ENCODE measurements at regions not wholly inside any gene's neighbourhood (a gene's known extent, or its start where the extent isn't known, plus 50 kb on each side); places are given as distances from the start of the nearest gene placed in this dataset.

GRCh38 chr4:19375136-19375804 is 876.4 kb upstream of the SLIT2 start:
- Histone ChIP-seq H3K36me3 (ENCODE audit: control insufficient read depth in 2 of 3, insufficient read depth in 3 of 3, low read length in 3 of 3) (no peaks in the 10 kb centered on the region), H3K9me3 (ENCODE audit: control insufficient read depth in 2 of 3, low read length in 3 of 3) (peaks cover 0 to 7% (median 0%) of the 10 kb centered on the region in 3 experiments), H3K27me3 (ENCODE audit: control insufficient read depth in 2 of 2, insufficient read depth in 2 of 2, low read length in 2 of 2) (no peaks in the 10 kb centered on the region), H3K4me1 (ENCODE audit: control insufficient read depth in 2 of 2, insufficient read depth in 2 of 2, low read length in 2 of 2) (no peaks in the 10 kb centered on the region), H3K4me3 (ENCODE audit: low read length) (no peak overlapping the region), H3K27ac (ENCODE audit: low read depth, low read length) (no peak overlapping the region)
- Mint-ChIP-seq H3K36me3 (no peaks in the 10 kb centered on the region), H3K4me1 (no peaks in the 10 kb centered on the region), H3K4me3 (no peak overlapping the region), H3K9me3 (peaks cover 0 to 17% (median 1%) of the 10 kb centered on the region in 11 donors), H3K27me3 (no peaks in the 10 kb centered on the region), H3K27ac (no peak overlapping the region)
- ATAC-seq, result no peak
- POLR2A ChIA-PET, result no interaction called here
- DNase-seq, result no peak
- CTCF ChIA-PET, result no interaction called here
- intact Hi-C loops (cut with micrococcal nuclease), result no loop called here

- DNase-seq (no peak), ATAC-seq (no peak)
- intact Hi-C loops (cut with micrococcal nuclease), result no loop called here
- Histone ChIP-seq H3K27ac (ENCODE audit: low read depth, low read length) (no peak overlapping the region), H3K36me3 (ENCODE audit: control insufficient read depth in 2 of 3, insufficient read depth in 3 of 3, low read length in 3 of 3) (no peaks in the 10 kb centered on the region), H3K4me3 (ENCODE audit: low read length) (no peak overlapping the region), H3K9me3 (ENCODE audit: control insufficient read depth in 2 of 3, low read length in 3 of 3) (peaks cover 0 to 7% (median 0%) of the 10 kb centered on the region in 3 experiments), H3K4me1 (ENCODE audit: control insufficient read depth in 2 of 2, insufficient read depth in 2 of 2, low read length in 2 of 2) (no peaks in the 10 kb centered on the region), H3K27me3 (ENCODE audit: control insufficient read depth in 2 of 2, insufficient read depth in 2 of 2, low read length in 2 of 2) (no peaks in the 10 kb centered on the region)
- ChIA-PET POLR2A (no interaction called here), CTCF (no interaction called here)
- Mint-ChIP-seq H3K27me3 (no peaks in the 10 kb centered on the region), H3K36me3 (peaks cover 0 to 3% (median 0%) of the 10 kb centered on the region in 5 donors), H3K4me3 (no peak overlapping the region), H3K27ac (no peak overlapping the region), H3K9me3 (peaks cover 0 to 17% (median 5%) of the 10 kb centered on the region in 11 donors), H3K4me1 (no peaks in the 10 kb centered on the region)
Measured at GRCh38 chr4:19372390-19372789, 879.3 kb upstream of the SLIT2 start.

GRCh38 chr4:19368800-19369199 is 882.9 kb upstream of the SLIT2 start:
- Mint-ChIP-seq H3K27ac (no peak overlapping the region), H3K4me3 (no peak overlapping the region), H3K9me3 (peaks cover 0 to 18% (median 8%) of the 10 kb centered on the region in 11 donors), H3K36me3 (peaks cover 0 to 3% (median 0%) of the 10 kb centered on the region in 5 donors), H3K4me1 (no peaks in the 10 kb centered on the region), H3K27me3 (no peaks in the 10 kb centered on the region)
- Histone ChIP-seq H3K27ac (ENCODE audit: low read depth, low read length) (no peak overlapping the region), H3K27me3 (ENCODE audit: control insufficient read depth in 2 of 2, insufficient read depth in 2 of 2, low read length in 2 of 2) (no peaks in the 10 kb centered on the region), H3K9me3 (ENCODE audit: control insufficient read depth in 2 of 3, low read length in 3 of 3) (no peaks in the 10 kb centered on the region), H3K4me3 (ENCODE audit: low read length) (no peak overlapping the region), H3K4me1 (ENCODE audit: control insufficient read depth in 2 of 2, insufficient read depth in 2 of 2, low read length in 2 of 2) (no peaks in the 10 kb centered on the region), H3K36me3 (ENCODE audit: control insufficient read depth in 2 of 3, insufficient read depth in 3 of 3, low read length in 3 of 3) (no peaks in the 10 kb centered on the region)
- ChIA-PET POLR2A (no interaction called here), CTCF (no interaction called here)
- intact Hi-C loops (cut with micrococcal nuclease), result no loop called here
- ATAC-seq (no peak), DNase-seq (no peak)

GRCh38 chr4:19366916-19367315 is 884.8 kb upstream of the SLIT2 start:
- H3K27me3 Mint-ChIP-seq, result no peaks in the 10 kb centered on the region
- intact Hi-C loops (cut with micrococcal nuclease), result no loop called here

GRCh38 chr4:19358015-19358414 is 893.7 kb upstream of the SLIT2 start:
- H3K27me3 ChIP-seq (ENCODE audit: control insufficient read depth in 2 of 2, insufficient read depth in 2 of 2, low read length in 2 of 2), result no peaks in the 10 kb centered on the region
- Mint-ChIP-seq H3K27ac (no peak overlapping the region), H3K4me1 (no peaks in the 10 kb centered on the region), H3K36me3 (no peaks in the 10 kb centered on the region), H3K27me3 (no peaks in the 10 kb centered on the region), H3K9me3 (peaks cover 0 to 19% (median 6%) of the 10 kb centered on the region in 11 donors), H3K4me3 (no peak overlapping the region)
- no peak for DNase-seq
- H3K27ac ChIP-seq (ENCODE audit: low read depth, low read length), result no peak overlapping the region
- ATAC-seq, result no peak
- H3K36me3 ChIP-seq (ENCODE audit: control insufficient read depth in 2 of 3, insufficient read depth in 3 of 3, low read length in 3 of 3), result no peaks in the 10 kb centered on the region
- no peak overlapping the region for H3K4me3 ChIP-seq (ENCODE audit: low read length)
- ChIA-PET POLR2A (no interaction called here), CTCF (no interaction called here)
- intact Hi-C loops (cut with micrococcal nuclease), result no loop called here
- no peaks in the 10 kb centered on the region for H3K4me1 ChIP-seq (ENCODE audit: control insufficient read depth in 2 of 2, insufficient read depth in 2 of 2, low read length in 2 of 2)
- no peaks in the 10 kb centered on the region for H3K9me3 ChIP-seq (ENCODE audit: control insufficient read depth in 2 of 3, low read length in 3 of 3)

More at GRCh38 chr4:19366916-19367315, 884.8 kb upstream of the SLIT2 start:
- H3K27me3 ChIP-seq (ENCODE audit: control insufficient read depth in 2 of 2, insufficient read depth in 2 of 2, low read length in 2 of 2), result no peaks in the 10 kb centered on the region
- DNase-seq (no peak), ATAC-seq (no peak)
- no peak overlapping the region for H3K4me3 ChIP-seq (ENCODE audit: low read length)
- no peaks in the 10 kb centered on the region for H3K4me1 Mint-ChIP-seq
- H3K4me3 Mint-ChIP-seq, result no peak overlapping the region
- peaks cover 0 to 3% (median 0%) of the 10 kb centered on the region in 5 donors for H3K36me3 Mint-ChIP-seq
- CTCF ChIA-PET, result no interaction called here
- H3K4me1 ChIP-seq (ENCODE audit: control insufficient read depth in 2 of 2, insufficient read depth in 2 of 2, low read length in 2 of 2), result no peaks in the 10 kb centered on the region
- H3K27ac ChIP-seq (ENCODE audit: low read depth, low read length), result no peak overlapping the region
- H3K27ac Mint-ChIP-seq, result no peak overlapping the region
- POLR2A ChIA-PET, result no interaction called here
- H3K9me3 Mint-ChIP-seq, result peaks cover 0 to 18% (median 6%) of the 10 kb centered on the region in 11 donors
- no peaks in the 10 kb centered on the region for H3K36me3 ChIP-seq (ENCODE audit: control insufficient read depth in 2 of 3, insufficient read depth in 3 of 3, low read length in 3 of 3)
- H3K9me3 ChIP-seq (ENCODE audit: control insufficient read depth in 2 of 3, low read length in 3 of 3), result no peaks in the 10 kb centered on the region

- H3K4me1 ChIP-seq (ENCODE audit: control insufficient read depth in 2 of 2, insufficient read depth in 2 of 2, low read length in 2 of 2), result no peaks in the 10 kb centered on the region
- Mint-ChIP-seq H3K4me1 (no peaks in the 10 kb centered on the region), H3K4me3 (no peak overlapping the region), H3K36me3 (no peaks in the 10 kb centered on the region), H3K27ac (no peak overlapping the region), H3K9me3 (peaks cover 2 to 22% (median 11%) of the 10 kb centered on the region in 11 donors), H3K27me3 (no peaks in the 10 kb centered on the region)
- CTCF ChIA-PET, result no interaction called here
- no peak overlapping the region for H3K4me3 ChIP-seq (ENCODE audit: low read length)
- no peaks in the 10 kb centered on the region for H3K36me3 ChIP-seq (ENCODE audit: control insufficient read depth in 2 of 3, insufficient read depth in 3 of 3, low read length in 3 of 3)
- ATAC-seq (no peak), DNase-seq (no peak)
- H3K27me3 ChIP-seq (ENCODE audit: control insufficient read depth in 2 of 2, insufficient read depth in 2 of 2, low read length in 2 of 2), result no peaks in the 10 kb centered on the region
- H3K27ac ChIP-seq (ENCODE audit: low read depth, low read length), result no peak overlapping the region
- POLR2A ChIA-PET, result no interaction called here
- H3K9me3 ChIP-seq (ENCODE audit: control insufficient read depth in 2 of 3, low read length in 3 of 3), result no peaks in the 10 kb centered on the region
- intact Hi-C loops (cut with micrococcal nuclease), result no loop called here
Measured at GRCh38 chr4:19349416-19349815, 902.3 kb upstream of the SLIT2 start.

GRCh38 chr4:19348746-19349145 is 903.0 kb upstream of the SLIT2 start:
- ATAC-seq (no peak), DNase-seq (no peak)
- Histone ChIP-seq H3K27me3 (ENCODE audit: control insufficient read depth in 2 of 2, insufficient read depth in 2 of 2, low read length in 2 of 2) (no peaks in the 10 kb centered on the region), H3K4me1 (ENCODE audit: control insufficient read depth in 2 of 2, insufficient read depth in 2 of 2, low read length in 2 of 2) (no peaks in the 10 kb centered on the region), H3K9me3 (ENCODE audit: control insufficient read depth in 2 of 3, low read length in 3 of 3) (no peaks in the 10 kb centered on the region), H3K27ac (ENCODE audit: low read depth, low read length) (no peak overlapping the region), H3K36me3 (ENCODE audit: control insufficient read depth in 2 of 3, insufficient read depth in 3 of 3, low read length in 3 of 3) (no peaks in the 10 kb centered on the region), H3K4me3 (ENCODE audit: low read length) (no peak overlapping the region)
- H3K27ac Mint-ChIP-seq, result no peak overlapping the region
- H3K27me3 Mint-ChIP-seq, result no peaks in the 10 kb centered on the region
- H3K4me3 Mint-ChIP-seq, result no peak overlapping the region
- H3K36me3 Mint-ChIP-seq, result no peaks in the 10 kb centered on the region
- no peaks in the 10 kb centered on the region for H3K4me1 Mint-ChIP-seq
- intact Hi-C loops (cut with micrococcal nuclease), result no loop called here
- CTCF ChIA-PET, result no interaction called here
- peaks cover 2 to 15% (median 10%) of the 10 kb centered on the region in 11 donors for H3K9me3 Mint-ChIP-seq
- POLR2A ChIA-PET, result no interaction called here
